ENCODE measurements at regions not wholly inside any gene's neighbourhood (a gene's known extent, or its start where the extent isn't known, plus 50 kb on each side); places are given as distances from the start of the nearest gene placed in this dataset.

DNA sequence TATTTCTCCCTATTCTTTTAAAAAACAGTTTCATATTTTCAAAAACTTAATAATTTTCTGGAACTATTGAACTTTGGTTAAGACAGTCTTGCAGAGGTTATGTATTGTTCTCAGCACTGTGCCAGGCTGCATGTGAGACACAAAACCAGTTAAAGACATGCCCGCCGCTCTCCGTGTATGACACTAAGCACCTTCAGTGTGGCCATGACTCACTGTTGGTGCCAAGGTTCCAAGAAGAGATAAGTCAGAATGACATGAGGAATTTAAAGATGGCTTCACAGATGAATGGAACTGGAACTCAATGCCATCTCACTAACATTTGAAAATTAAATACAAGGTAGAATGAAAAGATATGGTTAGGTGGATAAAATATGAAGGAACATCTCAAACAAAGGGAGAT, 525.5 kb upstream of the ZFP42 start:
- Histone ChIP-seq H3K27me3 (no peaks in the 10 kb centered on the region), H3K4me1 (no peaks in the 10 kb centered on the region), H3K9me3 (replicated peaks) (no peaks in the 10 kb centered on the region), H3K4me3 (no peak overlapping the region), H3K27ac (no peak overlapping the region), H3K36me3 (no peaks in the 10 kb centered on the region)
- DNase-seq: no peak

- no peaks in the 10 kb centered on the region for H3K27me3 ChIP-seq
- no peak for DNase-seq
- H3K9me3 ChIP-seq (replicated peaks): no peaks in the 10 kb centered on the region
- H3K4me1 ChIP-seq: peaks cover 3% of the 10 kb centered on the region; the same call in 1 of the 2 replicates
- no peak overlapping the region for H3K4me3 ChIP-seq
- no peaks in the 10 kb centered on the region for H3K36me3 ChIP-seq
- H3K27ac ChIP-seq: no peak overlapping the region
Observed at GRCh38 chr4:187474238-187474637, 521.3 kb upstream of the ZFP42 start.

- Histone ChIP-seq H3K4me3 (no peak overlapping the region), H3K9me3 (replicated peaks) (no peaks in the 10 kb centered on the region), H3K36me3 (no peaks in the 10 kb centered on the region), H3K27me3 (no peaks in the 10 kb centered on the region), H3K27ac (no peak overlapping the region), H3K4me1 (peaks cover 5% of the 10 kb centered on the region; the same call in 1 of the 2 replicates)
- no peak for DNase-seq
Observed at GRCh38 chr4:187475901-187476300, 519.7 kb upstream of the ZFP42 start.

- Histone ChIP-seq H3K4me3 (no peak overlapping the region), H3K9me3 (replicated peaks) (no peaks in the 10 kb centered on the region), H3K27me3 (no peaks in the 10 kb centered on the region), H3K27ac (no peak overlapping the region), H3K36me3 (no peaks in the 10 kb centered on the region), H3K4me1 (peaks cover 5% of the 10 kb centered on the region; the same call in 1 of the 2 replicates)
- DNase-seq: no peak
Observed at GRCh38 chr4:187477224-187477623, 518.3 kb upstream of the ZFP42 start.

DNA sequence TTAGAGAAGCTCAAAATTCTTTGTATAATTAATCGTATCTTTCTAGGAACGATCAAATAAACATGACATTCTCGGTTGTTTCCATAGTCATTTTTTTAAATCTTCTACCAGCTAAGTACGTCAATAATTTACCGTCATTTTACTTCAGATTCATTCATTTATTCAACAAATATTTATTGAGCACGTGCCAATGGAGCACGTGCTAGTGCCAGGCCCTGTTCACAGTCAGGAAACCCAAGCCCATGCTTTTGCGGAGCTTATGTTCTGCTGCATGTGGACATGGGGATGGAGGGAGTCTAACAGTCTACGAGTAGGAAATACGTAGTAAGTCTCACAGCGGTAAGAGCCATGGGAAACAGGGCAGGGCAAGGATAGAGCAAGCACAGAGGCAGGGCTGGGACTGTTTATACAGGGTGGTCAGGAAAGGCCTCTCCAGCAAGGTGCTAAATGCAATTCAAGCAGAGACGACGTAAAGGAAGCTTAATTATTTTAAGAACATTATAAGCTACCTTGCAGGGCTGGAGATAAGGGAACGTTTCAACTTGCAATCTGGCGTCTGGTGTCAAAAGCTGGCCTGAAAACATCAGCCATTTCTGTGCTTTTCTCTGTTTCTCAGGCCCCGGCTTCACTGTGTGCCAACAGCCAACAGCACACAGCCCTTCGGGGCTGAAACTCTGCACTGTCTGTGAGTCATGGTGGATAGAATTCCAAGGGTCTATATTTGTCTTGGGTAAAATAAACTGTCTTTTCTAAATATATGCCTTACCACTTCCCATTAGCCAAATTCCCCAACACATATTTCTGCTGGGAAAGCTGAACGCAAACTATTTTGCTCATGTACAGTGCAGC, 517.1 kb upstream of the ZFP42 start:
- no peaks in the 10 kb centered on the region for H3K36me3 ChIP-seq
- H3K4me3 ChIP-seq: peak overlapping the region; percentile 26; the same call in 1 of the 2 replicates
- peak; percentile 31 to 43 for DNase-seq
- H3K27me3 ChIP-seq: no peaks in the 10 kb centered on the region
- H3K27ac ChIP-seq: peak overlapping the region; percentile 54; the same call in 1 of the 2 replicates
- peaks cover 5% of the 10 kb centered on the region; the same call in 1 of the 2 replicates for H3K4me1 ChIP-seq
- H3K9me3 ChIP-seq (replicated peaks): no peaks in the 10 kb centered on the region

GRCh38 chr4:187479511-187479910, 516.1 kb upstream of the ZFP42 start:
- Histone ChIP-seq H3K27me3 (no peaks in the 10 kb centered on the region), H3K4me3 (no peak overlapping the region), H3K9me3 (replicated peaks) (no peaks in the 10 kb centered on the region), H3K27ac (peak overlapping the region; percentile 54; the same call in 1 of the 2 replicates), H3K36me3 (no peaks in the 10 kb centered on the region), H3K4me1 (peaks cover 5% of the 10 kb centered on the region; the same call in 1 of the 2 replicates)
- DNase-seq: no peak

DNA sequence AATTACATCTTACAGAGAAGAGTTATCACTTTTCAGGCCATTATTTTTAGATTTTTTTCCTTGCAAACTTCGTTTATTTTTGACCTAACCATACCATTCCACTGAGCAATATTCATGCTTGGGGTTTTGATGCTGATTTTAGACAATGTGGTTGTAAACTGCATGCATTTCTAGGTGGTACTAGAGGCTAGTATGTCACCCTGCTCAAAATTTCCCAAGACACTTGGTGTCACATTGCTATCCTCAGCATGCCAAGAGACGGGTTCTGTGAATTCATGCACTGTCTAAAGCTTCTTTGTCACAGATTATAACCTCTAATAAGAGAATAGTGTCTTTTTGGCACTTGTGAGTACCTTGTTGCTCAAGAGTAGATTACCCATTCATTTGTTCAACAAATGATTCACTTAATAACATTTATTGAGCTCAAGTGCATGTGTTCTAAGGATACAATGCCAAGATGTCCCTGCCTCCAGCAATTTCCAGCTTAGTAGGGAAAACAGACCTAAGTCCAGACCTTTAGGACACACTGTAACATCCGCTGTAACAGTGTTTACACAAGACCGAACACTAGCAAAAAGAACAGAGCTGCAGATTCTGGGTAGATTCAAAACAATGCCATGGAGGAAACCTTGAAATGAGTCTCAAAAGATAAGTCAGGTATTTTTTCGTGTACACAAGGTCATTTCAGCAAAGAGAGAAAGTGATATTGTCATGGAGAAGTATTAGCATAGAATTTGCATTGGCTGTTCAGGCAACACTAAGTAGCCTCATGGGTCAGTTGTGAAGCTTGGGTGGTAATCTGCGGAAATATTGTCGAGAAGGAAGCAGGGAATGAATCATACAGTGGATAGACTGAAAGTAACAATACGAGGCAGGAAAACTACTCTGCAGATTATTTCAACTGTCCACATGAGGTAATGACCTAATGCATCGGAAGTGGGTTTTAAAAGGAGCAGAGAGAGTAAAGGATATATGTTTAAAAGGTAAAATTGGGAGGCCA, 515.1 kb upstream of the ZFP42 start:
- DNase-seq: no peak
- Histone ChIP-seq H3K27ac (no peak overlapping the region), H3K4me3 (no peak overlapping the region)

GRCh38 chr4:187484186-187484585, 511.4 kb upstream of the ZFP42 start:
- H3K4me1 ChIP-seq: peaks cover 3% of the 10 kb centered on the region; the same call in 1 of the 2 replicates
- DNase-seq: no peak
- H3K27me3 ChIP-seq: no peaks in the 10 kb centered on the region
- no peak overlapping the region for H3K27ac ChIP-seq
- no peaks in the 10 kb centered on the region for H3K9me3 ChIP-seq (replicated peaks)
- H3K36me3 ChIP-seq: no peaks in the 10 kb centered on the region
- H3K4me3 ChIP-seq: no peak overlapping the region

More for the DNA sequence above, 515.1 kb upstream of the ZFP42 start:
- Histone ChIP-seq H3K27me3 (no peaks in the 10 kb centered on the region), H3K36me3 (no peaks in the 10 kb centered on the region), H3K9me3 (replicated peaks) (no peaks in the 10 kb centered on the region), H3K4me1 (peaks cover 5% of the 10 kb centered on the region; the same call in 1 of the 2 replicates)

DNA sequence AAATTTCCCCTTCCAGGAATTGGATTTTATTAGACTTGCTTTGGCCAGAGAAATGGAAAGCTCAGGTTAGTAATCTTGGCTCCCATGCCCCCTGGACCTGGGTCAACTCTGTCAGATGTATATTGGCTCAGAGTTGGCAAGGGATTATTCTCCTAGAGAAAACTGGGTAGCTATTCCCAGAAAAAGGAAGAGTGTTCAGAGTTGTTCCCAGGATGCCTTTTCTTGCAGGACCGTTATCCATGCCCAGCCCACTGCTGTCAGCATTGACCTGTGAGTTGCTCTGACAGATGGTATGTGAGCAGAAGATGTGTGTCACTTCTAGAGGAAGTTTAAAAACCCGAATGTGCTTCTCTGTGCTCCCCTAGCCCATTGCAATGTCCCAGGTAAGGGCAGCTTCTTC, 509.9 kb upstream of the ZFP42 start:
- Histone ChIP-seq H3K4me3 (no peak overlapping the region), H3K36me3 (no peaks in the 10 kb centered on the region), H3K4me1 (no peaks in the 10 kb centered on the region), H3K9me3 (replicated peaks) (no peaks in the 10 kb centered on the region), H3K27ac (no peak overlapping the region), H3K27me3 (no peaks in the 10 kb centered on the region)
- DNase-seq: no peak

DNA sequence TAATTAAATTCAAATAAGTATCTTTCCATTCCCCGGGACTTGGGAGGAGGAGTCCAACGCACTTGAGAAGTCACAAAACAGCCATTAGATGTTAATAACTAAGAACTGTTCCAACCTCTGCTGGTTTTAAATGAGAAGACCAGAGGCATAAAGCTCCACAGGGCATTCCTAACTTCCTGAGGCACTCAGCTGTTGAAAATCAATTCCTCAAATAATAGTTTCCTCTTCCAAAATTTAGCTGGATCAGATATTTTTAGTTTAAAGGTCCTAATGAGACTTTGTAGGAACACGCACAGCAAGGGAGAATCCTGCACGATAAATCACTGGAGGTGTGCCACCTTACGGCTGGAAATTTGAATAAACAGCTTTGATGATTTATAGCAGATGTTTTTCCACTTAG, 504.3 kb upstream of the ZFP42 start:
- Histone ChIP-seq H3K27ac (no peak overlapping the region), H3K27me3 (no peaks in the 10 kb centered on the region), H3K4me1 (no peaks in the 10 kb centered on the region), H3K36me3 (no peaks in the 10 kb centered on the region), H3K9me3 (replicated peaks) (no peaks in the 10 kb centered on the region), H3K4me3 (no peak overlapping the region)
- no peak for DNase-seq

DNA sequence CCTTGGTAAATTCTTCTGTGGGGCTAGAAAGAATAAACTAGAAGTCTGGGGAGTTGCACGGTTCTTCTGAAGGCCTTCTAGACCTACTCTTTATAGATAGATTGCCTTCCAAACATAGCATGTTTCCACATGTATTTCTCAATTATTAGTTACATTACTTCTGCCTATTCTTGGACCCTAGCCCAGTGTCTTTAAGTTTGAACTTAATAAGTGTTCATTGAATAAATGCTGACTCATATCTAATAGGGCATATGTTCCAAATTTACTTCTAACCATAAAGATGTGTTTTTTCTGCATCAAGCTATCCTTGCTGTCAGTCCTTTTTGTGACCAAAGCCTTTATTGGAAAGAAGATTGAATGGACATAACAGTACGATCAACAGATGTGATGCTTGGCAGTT, 503.6 kb upstream of the ZFP42 start:
- Histone ChIP-seq H3K4me1 (no peaks in the 10 kb centered on the region), H3K9me3 (replicated peaks) (no peaks in the 10 kb centered on the region), H3K27me3 (no peaks in the 10 kb centered on the region), H3K4me3 (no peak overlapping the region), H3K36me3 (no peaks in the 10 kb centered on the region), H3K27ac (no peak overlapping the region)
- no peak for DNase-seq

DNA sequence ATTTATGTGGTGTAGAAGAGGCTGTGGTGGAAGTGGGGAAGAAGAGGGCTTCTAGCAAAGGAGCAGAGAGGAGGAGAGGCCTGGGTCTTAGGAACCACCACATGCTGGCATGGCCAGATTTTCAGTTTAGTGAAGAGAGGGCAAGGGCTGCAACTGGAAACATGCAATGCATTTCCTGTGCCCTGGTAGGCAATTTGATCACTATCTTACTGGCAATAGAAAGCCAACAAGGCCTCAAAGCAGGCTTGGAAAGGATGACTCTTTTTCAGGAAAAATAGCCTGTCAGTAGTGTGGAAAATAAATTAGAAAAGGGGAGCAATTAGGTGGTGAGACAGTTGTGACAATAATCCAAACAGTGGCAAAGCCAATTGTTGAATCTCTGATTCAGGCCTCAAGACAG, 501.9 kb upstream of the ZFP42 start:
- Histone ChIP-seq H3K4me3 (no peak overlapping the region), H3K4me1 (no peaks in the 10 kb centered on the region), H3K36me3 (no peaks in the 10 kb centered on the region), H3K27ac (no peak overlapping the region), H3K9me3 (replicated peaks) (no peaks in the 10 kb centered on the region), H3K27me3 (no peaks in the 10 kb centered on the region)
- no peak for DNase-seq

DNA sequence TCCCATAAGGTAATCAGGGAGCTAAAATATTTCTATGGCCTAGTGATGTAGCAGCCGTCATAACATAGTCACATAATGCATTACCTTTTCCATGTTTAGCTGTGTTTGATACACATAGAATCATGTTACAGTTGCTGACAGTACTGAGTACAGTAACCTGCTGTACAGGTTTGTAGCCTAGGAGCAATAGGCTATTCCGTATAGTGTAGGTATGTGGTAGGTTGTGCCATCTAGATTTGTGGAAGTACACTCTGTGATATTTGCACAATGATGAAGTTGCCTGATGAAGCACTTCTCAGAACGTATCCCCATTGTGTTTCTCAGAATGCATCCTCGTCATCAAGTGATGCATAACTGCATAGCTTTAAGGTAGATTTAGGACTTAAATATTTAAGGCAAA, 495.6 kb upstream of the ZFP42 start:
- Histone ChIP-seq H3K27me3 (no peaks in the 10 kb centered on the region), H3K36me3 (no peaks in the 10 kb centered on the region), H3K9me3 (replicated peaks) (no peaks in the 10 kb centered on the region), H3K27ac (no peak overlapping the region), H3K4me1 (no peaks in the 10 kb centered on the region), H3K4me3 (no peak overlapping the region)
- no peak for DNase-seq

GRCh38 chr4:187500796-187501195, 494.8 kb upstream of the ZFP42 start:
- Histone ChIP-seq H3K27me3 (no peaks in the 10 kb centered on the region), H3K9me3 (replicated peaks) (no peaks in the 10 kb centered on the region), H3K36me3 (no peaks in the 10 kb centered on the region), H3K27ac (no peak overlapping the region), H3K4me1 (no peaks in the 10 kb centered on the region), H3K4me3 (no peak overlapping the region)
- DNase-seq: no peak

DNA sequence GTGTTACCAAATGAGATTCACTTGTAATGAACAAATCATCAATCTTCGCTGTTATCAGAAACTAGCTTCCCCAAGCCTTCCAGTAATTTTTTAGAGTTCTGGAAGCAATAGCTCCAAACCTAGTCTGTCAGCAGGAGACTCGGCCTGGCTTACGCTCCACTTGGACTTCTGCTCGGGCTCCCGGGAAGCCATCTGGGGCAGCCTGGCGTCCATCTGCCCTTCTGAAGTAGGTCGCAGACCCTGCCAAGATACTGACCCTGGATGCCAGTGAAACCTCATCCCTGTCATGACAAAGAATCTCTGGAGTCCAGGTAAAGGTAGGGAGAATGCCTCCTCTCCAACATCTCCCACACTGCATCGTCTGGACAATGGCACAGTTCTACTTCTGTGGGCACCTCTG, 493.8 kb upstream of the ZFP42 start:
- Histone ChIP-seq H3K27me3 (no peaks in the 10 kb centered on the region), H3K27ac (no peak overlapping the region), H3K36me3 (no peaks in the 10 kb centered on the region), H3K4me1 (no peaks in the 10 kb centered on the region), H3K9me3 (replicated peaks) (no peaks in the 10 kb centered on the region), H3K4me3 (no peak overlapping the region)
- DNase-seq: no peak
